Jurkat, Clone E6-1 (cell line): ENCODE measurements at regions not wholly inside any gene's neighbourhood (a gene's known extent, or its start where the extent isn't known, plus 50 kb on each side); places are given as distances from the start of the nearest gene placed in this dataset.

Source experiments
- DNase-seq: peaks from one replicate; pipeline ENCODE4 v3.0.0-alpha.2; 2011; ENCODE audit warnings: low read depth, low spot score
- H3K4me3 ChIP-seq: 2 replicates; pipeline ENCODE4 v1.5.1; 2011; ENCODE audit warnings: mild to moderate bottlenecking, low read length, control low read depth, moderate library complexity

- H3K4me3 ChIP-seq = no peak overlapping the region
- no peak for DNase-seq
Observed at GRCh38 chr4:65911720-65912119, 241.4 kb upstream of the EPHA5 start.

GRCh38 chr4:65893957-65894755 lies 223.9 kb upstream of the EPHA5 start:
- H3K4me3 ChIP-seq = no peak overlapping the region
- DNase-seq = no peak

GRCh38 chr4:65893271-65893670 lies 223.0 kb upstream of the EPHA5 start:
- H3K4me3 ChIP-seq = no peak overlapping the region
- DNase-seq = no peak

GRCh38 chr4:65880594-65880993 lies 210.3 kb upstream of the EPHA5 start:
- no peak for DNase-seq
- no peak overlapping the region for H3K4me3 ChIP-seq

DNA sequence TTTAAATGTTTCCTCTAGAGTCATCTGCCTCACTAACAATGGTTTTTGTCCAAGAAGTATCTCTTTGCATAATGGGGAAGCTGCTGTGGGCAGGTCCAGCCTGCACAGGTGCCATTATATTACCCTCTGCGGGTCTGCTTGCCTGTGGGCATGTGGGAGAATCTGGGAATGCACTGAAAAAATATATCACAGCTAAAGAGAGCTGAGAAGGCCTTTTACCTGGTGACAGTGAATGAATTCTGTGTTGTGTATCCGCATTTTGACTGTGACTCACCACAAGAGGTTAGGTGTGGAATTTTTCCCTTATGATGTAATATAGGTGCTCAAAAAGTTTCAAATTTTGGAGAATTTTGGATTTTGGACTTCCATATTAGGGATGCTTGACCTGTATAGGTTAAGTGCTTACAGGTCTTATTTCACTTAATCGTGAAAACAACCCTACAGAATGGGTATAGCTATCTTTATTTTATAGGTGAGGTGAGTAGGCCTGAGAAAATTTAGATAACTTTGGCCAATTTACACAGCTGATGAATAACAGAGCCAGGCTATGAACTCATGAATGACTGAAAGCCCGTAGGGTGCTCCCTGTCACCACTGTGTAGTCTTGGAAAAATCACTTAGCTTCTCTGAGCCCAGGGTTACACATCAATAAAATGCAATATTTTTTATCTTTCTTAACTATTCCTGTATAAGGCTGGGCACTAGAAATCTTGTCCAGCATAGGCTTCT lies 198.0 kb upstream of the EPHA5 start:
- no peak overlapping the region for H3K4me3 ChIP-seq
- DNase-seq = no peak

GRCh38 chr4:65865489-65865888 lies 195.2 kb upstream of the EPHA5 start:
- H3K4me3 ChIP-seq = no peak overlapping the region
- peak; percentile 37 for DNase-seq

- DNase-seq = no peak
Observed at GRCh38 chr4:65861993-65862392, 191.7 kb upstream of the EPHA5 start.

GRCh38 chr4:65845199-65845773 lies 175.0 kb upstream of the EPHA5 start:
- H3K4me3 ChIP-seq = no peak overlapping the region
- no peak for DNase-seq

More at GRCh38 chr4:65861993-65862392, 191.7 kb upstream of the EPHA5 start:
- no peak overlapping the region for H3K4me3 ChIP-seq

DNA sequence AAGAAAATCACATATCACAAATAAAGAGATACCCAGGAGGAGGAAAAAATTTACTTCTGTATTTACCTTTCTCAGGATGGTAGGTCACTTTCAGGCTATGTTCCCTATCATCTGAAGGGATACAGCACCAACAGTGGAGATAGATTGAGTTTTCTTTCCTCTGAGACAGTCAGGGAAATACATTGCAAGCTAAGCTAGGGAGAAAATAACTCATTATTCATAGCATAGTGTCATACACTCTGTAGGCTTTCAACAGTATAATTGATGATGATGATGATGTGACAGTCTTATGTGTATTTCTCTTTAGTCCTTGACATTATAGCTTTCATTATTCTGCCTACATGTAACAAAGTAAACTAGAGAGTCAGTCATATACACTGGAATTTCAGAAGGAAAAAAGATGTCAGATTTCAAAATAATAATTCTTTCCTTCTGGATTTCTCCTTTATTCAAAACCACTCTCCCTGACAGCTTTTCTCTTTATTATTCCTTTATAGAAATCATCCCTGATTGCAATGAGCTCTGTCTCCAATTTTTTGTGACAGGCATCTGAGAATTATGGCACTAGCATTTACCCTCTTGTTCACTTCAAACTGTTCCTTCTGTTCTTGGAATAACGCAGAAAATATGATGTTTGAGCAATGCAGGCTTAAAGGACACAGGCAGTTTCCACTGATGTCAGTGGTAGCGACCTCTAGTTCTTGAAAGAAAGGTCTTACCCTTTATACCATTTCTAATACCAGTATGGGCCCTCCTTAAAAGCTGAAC lies 169.1 kb upstream of the EPHA5 start:
- DNase-seq = no peak
- H3K4me3 ChIP-seq = no peak overlapping the region

DNA sequence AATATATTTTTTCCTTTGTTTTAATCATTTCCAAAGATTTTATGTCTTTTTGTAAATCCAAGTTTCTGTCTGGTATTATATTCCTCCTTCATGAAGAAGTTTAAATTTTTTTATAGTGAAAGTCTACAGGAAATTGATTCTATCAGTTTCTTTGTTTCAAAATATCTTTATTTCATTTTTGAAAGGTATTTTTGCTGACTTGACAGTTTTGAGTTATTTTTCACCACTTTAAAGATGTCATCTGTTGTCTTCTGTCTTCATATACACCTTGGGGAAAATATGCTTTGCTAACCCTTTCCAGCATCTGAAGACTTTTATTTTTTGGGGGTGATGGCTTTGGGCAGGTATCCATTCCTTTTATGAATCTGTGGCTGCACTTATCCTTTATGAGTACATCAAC lies 164.4 kb upstream of the EPHA5 start:
- DNase-seq = no peak
- H3K4me3 ChIP-seq = no peak overlapping the region

- DNase-seq = no peak
- no peak overlapping the region for H3K4me3 ChIP-seq
Observed at GRCh38 chr4:65831828-65832227, 161.5 kb upstream of the EPHA5 start.

GRCh38 chr4:65825116-65825753 lies 154.9 kb upstream of the EPHA5 start:
- no peak overlapping the region for H3K4me3 ChIP-seq
- DNase-seq = no peak

DNA sequence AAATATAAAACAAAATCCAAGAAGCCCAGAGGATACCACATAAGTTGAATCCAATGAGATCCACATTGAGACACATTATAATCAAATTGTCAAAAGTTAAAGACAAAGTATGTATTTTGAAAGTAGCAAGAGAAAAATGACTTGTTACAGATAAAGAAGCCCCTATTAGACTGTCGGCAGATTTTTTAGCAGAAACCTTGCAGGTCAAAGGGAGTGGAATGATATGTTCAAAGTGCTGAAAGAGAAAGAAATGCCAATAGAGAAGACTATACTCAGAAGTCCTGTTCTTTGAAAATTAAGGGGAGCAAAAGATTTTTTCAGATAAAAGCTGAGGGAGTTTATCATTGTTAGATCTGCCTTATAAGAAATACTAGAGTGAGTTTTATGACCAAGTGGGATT lies 148.9 kb upstream of the EPHA5 start:
- no peak for DNase-seq
- H3K4me3 ChIP-seq = no peak overlapping the region

GRCh38 chr4:65805936-65806335 lies 135.6 kb upstream of the EPHA5 start:
- no peak overlapping the region for H3K4me3 ChIP-seq
- DNase-seq = no peak

DNA sequence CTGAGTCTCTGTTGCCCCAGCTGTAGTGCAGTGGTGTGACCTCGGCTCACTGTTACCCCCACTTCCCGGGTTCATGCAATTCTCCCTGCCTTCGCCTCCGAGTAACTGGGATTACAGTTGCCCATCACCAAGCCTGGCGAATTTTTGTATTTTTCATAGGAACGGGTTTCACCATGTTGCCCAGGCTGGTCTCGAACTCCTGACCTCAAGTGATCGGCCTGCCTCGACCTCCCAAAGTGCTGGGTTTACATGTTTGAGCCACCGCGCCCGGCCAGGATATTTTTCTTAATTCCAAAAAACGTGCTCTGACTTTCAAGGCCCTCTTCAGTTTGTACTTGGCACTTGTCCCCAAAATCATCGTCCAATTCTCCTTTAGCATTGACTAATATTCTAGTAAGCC lies 129.2 kb upstream of the EPHA5 start:
- H3K4me3 ChIP-seq = no peak overlapping the region
- no peak for DNase-seq

DNA sequence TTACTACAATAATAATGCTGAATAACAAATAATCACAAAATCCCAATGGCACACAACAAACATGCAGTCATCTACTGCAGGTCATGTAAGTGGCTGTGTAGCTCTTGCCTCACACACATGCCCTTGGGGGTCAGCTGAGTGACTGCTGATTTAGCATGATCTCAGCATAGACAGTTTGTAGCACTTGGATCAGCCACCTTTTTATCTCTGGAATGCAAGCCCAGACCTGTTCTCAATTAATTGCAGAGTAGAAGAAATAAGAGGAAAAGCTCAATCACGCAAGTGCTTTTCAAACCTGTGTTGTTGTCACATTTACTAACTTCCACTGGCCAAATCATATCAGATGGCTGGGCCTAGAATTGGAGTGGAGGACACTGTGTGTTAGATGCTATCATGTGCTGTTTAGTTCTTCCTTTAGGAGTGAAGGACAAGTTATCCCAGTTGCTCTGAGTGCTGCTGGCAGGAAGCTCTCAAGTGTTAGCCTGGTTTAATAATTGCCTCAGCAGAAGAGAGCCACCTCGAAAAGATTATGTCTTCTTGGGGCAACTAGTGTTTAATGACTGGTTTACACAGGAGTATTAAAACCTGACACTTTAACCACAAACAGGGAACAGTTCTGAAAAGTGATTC lies 128.3 kb upstream of the EPHA5 start:
- no peak overlapping the region for H3K4me3 ChIP-seq
- DNase-seq = no peak

- DNase-seq = no peak
- H3K4me3 ChIP-seq = no peak overlapping the region
Observed at GRCh38 chr4:65791812-65792308, 121.6 kb upstream of the EPHA5 start.

- no peak overlapping the region for H3K4me3 ChIP-seq
- no peak for DNase-seq
Observed at GRCh38 chr4:65791111-65791811, 121.0 kb upstream of the EPHA5 start.
